ENCODE measurements at regions not wholly inside any gene's neighbourhood (a gene's known extent, or its start where the extent isn't known, plus 50 kb on each side); places are given as distances from the start of the nearest gene placed in this dataset.
A peak's percentile ranks its signal among the peaks of the same experiment; 100 is the strongest.
"Not testable (repeated sequence)": the region's sequence is repeated elsewhere in the genome, so short reads cannot be mapped to it uniquely, and the experiment has no call there.

DNA sequence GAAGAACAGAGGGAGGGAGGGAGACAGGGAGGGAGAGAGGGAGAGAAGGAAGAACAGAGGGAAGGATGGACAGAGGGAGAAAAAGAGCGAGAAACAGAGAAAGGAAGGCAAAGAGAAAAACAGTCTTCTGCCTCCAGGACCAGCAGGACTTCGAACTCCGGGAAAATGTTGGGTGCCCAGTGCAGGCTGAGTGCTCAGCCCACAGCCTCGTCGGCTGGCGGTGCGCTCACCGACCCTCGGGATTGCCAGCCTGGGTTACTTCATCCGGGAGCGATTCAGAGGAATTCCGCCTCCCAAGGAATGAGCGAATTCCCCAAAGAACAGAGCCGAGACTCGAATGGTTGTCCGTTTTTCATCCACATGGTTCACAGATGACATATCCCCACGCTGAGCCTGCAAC lies 1931.7 kb upstream of the DEFB115 start:
- intact Hi-C loops (cut with micrococcal nuclease) = loop anchor here (5.0 kb wide), 1 partner anchor 1032 kb away; no protein-coding TSS in a partner anchor
- peaks cover 13% of the 10 kb centered on the region for H3K27me3 Mint-ChIP-seq (ENCODE audit: low read depth)

DNA sequence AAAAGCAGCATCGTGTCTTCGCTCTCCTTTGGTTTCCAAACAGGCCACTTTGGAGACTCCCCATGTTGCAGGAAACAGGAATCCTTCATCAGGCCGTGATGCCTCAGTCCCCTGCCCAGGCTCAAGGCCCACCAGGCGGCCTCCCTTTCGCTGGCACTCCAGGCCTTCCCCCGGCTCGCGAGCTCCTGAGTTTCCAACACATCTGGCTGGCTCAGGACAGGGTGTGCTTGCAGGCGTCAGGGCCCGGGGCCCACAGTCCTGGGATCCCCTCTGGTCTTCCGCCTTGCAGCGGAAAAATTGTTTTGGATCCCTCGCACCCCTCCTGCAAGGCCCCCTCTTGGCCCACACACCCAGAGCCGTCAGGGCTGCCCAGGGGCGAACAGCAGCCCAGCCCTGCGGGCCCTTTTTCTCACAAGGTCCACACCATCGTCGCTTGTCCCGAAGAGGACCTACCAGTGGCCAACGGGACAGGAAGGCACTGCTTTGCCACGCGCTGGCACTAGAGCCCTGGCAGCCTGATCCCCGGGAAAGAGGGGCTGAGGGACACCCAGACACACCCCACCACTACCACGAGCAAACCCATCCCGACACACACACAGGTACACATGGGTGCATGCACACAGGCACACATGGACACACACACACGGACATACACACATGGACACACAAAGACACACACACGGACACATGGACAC lies 1930.9 kb upstream of the DEFB115 start:
- DNase-seq (ENCODE audit: low spot score) = no peak
- Mint-ChIP-seq H3K4me3 (ENCODE audit: low read depth) (no peak overlapping the region), H3K36me3 (ENCODE audit: low read depth) (peaks cover 3% of the 10 kb centered on the region), H3K9me3 (peaks cover 29% of the 10 kb centered on the region), H3K27me3 (ENCODE audit: low read depth) (peaks cover 10% of the 10 kb centered on the region), H3K4me1 (ENCODE audit: low read depth) (peaks cover 3% of the 10 kb centered on the region), H3K27ac (no peak overlapping the region)
- intact Hi-C loops (cut with micrococcal nuclease) = loop anchor here (5.0 kb wide), 1 partner anchor 1031 kb away; no protein-coding TSS in a partner anchor

More for the DNA sequence above, 1931.7 kb upstream of the DEFB115 start:
- H3K27ac Mint-ChIP-seq; H3K4me3 Mint-ChIP-seq (ENCODE audit: low read depth); H3K4me1 Mint-ChIP-seq (ENCODE audit: low read depth); H3K36me3 Mint-ChIP-seq (ENCODE audit: low read depth); DNase-seq (ENCODE audit: low spot score): not testable (repeated sequence)
- peaks cover 32% of the 10 kb centered on the region for H3K9me3 Mint-ChIP-seq

DNA sequence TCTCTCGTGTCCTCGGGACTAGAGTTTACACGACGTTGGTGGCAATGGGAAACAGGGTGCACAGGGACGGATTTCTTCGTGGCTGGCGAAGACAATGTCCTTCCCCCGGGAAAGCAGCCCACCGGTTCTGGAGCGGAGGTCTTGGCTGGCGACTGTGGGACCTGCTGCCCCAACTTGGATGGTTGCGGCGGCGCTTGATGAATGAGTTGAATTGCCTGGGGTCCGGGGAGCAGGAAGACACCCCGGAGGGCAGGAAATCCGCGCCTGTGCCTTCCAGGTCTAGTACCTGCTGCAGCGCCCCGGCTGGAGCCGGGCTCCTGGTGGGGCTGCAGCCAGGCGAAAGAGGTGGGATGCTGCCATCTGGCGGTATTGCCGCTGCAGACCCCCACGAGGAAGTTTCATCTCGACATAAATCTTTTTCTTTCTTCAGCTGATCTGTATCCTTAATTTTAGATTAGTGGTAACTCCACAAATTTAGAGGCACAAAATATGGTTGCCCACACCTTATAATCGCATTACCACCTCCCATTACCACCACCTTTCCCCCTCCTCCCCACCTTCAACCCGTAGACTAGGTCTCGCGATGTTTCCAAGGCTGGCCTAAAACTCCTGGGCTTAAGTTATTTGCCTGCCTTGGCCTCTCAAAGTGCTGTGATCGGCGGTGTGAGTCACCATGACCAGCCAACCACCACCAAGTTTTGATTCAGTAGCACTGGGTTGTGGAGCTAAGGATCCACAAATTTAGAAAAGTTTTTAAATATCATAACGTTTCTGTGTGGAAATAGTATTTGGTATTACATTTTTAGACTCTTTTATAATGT lies 1929.7 kb upstream of the DEFB115 start:
- DNase-seq (ENCODE audit: low spot score); H3K27me3 Mint-ChIP-seq (ENCODE audit: low read depth); H3K36me3 Mint-ChIP-seq (ENCODE audit: low read depth); H3K27ac Mint-ChIP-seq; H3K4me1 Mint-ChIP-seq (ENCODE audit: low read depth): not testable (repeated sequence)
- H3K9me3 Mint-ChIP-seq = peaks cover 38% of the 10 kb centered on the region
- intact Hi-C loops (cut with micrococcal nuclease) = loop anchor here (5.0 kb wide), 1 partner anchor 1029 kb away; no protein-coding TSS in a partner anchor
- peak overlapping the region; percentile 6 for H3K4me3 Mint-ChIP-seq (ENCODE audit: low read depth)

DNA sequence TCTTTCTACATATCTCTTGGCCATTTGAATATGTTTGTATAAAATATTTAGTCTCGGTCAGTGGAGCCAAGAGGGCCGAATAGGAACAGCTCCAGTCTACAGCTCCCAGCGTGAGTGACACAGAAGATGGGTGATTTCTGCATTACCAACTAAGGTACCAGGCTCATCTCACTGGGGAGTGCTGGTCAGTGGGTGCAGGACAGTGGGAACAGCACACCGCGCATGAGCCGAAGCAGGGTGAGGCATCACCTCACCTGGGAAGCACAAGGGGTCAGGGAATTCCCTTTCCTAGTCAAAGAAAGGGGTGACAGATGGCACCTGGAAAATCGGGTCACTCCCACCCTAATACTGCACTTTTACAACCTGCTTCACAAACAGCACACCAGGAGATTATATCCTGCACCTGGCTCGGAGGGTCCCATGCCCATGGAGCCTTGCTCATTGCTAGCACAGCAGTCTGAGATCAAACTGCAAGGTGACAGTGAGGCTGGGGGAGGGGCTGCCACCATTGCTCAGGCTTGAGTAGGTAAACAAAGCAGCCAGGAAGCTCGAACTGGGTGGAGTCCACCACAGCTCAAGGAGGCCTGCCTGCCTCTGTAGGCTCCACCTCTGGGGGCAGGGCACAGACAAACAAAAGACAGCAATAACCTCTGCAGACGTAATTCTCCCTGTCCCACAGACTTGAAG lies 1926.9 kb upstream of the DEFB115 start:
- intact Hi-C loops (cut with micrococcal nuclease); H3K27me3 Mint-ChIP-seq (ENCODE audit: low read depth); H3K4me1 Mint-ChIP-seq (ENCODE audit: low read depth); H3K36me3 Mint-ChIP-seq (ENCODE audit: low read depth); DNase-seq (ENCODE audit: low spot score); H3K27ac Mint-ChIP-seq; H3K4me3 Mint-ChIP-seq (ENCODE audit: low read depth): not testable (repeated sequence)
- H3K9me3 Mint-ChIP-seq = peaks cover 60% of the 10 kb centered on the region

DNA sequence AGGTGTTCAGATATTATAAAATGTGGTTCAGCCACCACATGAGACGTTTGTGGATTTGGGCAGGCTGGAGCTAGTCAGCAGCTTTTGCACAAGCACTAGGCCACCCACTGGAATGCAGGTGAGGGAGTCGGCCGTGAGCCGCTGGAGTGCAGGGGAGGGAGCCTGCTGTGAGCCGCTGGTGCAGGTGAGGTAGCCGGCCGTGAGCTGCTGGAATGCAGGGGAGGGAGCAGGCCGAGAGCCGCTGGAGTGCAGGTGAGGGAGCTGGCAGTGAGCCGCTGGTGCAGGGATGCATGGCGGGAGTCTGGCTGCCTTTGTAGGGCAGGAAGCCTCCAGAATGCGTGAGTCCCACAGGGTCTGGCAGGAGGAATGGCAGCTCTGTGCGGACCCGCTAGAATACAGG lies 1907.6 kb upstream of the DEFB115 start:
- H3K36me3 Mint-ChIP-seq (ENCODE audit: low read depth) = no peaks in the 10 kb centered on the region

DNA sequence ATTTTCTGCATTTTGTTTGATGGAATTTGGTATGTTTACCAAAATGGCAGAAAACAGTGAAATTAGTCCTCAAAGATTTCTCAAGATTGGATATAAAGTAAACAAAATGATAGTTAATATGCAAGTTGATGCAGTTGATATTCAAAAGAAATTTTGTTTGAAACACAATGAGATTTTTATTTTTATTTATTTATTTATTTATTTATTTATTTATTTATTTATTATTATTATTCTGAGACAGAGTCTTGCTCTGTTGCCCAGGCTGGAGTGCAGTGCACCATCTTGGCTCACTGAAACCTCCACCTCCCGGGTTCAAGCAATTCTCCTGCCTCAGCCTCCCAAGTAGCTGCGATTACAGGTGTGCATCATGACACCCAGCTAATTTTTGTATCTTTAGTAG lies 1881.5 kb upstream of the DEFB115 start:
- H3K27ac Mint-ChIP-seq; H3K4me1 Mint-ChIP-seq (ENCODE audit: low read depth); intact Hi-C loops (cut with micrococcal nuclease); H3K27me3 Mint-ChIP-seq (ENCODE audit: low read depth); H3K4me3 Mint-ChIP-seq (ENCODE audit: low read depth); DNase-seq (ENCODE audit: low spot score); H3K36me3 Mint-ChIP-seq (ENCODE audit: low read depth): not testable (repeated sequence)
- H3K9me3 Mint-ChIP-seq = peaks cover 26% of the 10 kb centered on the region

More for the DNA sequence above, 1907.6 kb upstream of the DEFB115 start:
- Mint-ChIP-seq H3K4me1 (ENCODE audit: low read depth) (no peaks in the 10 kb centered on the region), H3K27me3 (ENCODE audit: low read depth) (no peaks in the 10 kb centered on the region), H3K9me3 (peaks cover 42% of the 10 kb centered on the region), H3K27ac (no peak overlapping the region), H3K4me3 (ENCODE audit: low read depth) (no peak overlapping the region)
- intact Hi-C loops (cut with micrococcal nuclease) = no loop called here
- no peak for DNase-seq (ENCODE audit: low spot score)

DNA sequence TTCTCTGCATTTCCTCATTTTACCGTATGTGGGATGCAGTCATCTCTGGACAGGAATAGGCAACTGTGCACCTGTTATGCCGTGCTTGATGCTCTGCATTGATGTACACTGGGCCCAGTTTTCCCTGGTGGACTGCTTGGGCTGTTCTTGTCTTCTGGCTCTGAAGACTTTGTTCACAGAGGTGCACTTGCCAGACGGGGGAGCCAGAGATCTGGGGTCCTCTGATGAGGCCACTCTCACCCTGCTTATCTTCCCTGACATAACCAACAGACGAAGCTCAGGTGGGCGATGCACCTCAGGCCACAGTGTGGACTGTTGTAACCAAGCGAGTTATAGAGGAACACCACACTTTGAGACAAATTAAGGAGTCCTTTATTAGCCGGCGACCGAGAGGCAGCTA lies 1864.6 kb upstream of the DEFB115 start:
- H3K27me3 Mint-ChIP-seq (ENCODE audit: low read depth); intact Hi-C loops (cut with micrococcal nuclease); H3K36me3 Mint-ChIP-seq (ENCODE audit: low read depth); H3K4me3 Mint-ChIP-seq (ENCODE audit: low read depth); DNase-seq (ENCODE audit: low spot score); H3K27ac Mint-ChIP-seq; H3K4me1 Mint-ChIP-seq (ENCODE audit: low read depth): not testable (repeated sequence)
- H3K9me3 Mint-ChIP-seq = peaks cover 31% of the 10 kb centered on the region

DNA sequence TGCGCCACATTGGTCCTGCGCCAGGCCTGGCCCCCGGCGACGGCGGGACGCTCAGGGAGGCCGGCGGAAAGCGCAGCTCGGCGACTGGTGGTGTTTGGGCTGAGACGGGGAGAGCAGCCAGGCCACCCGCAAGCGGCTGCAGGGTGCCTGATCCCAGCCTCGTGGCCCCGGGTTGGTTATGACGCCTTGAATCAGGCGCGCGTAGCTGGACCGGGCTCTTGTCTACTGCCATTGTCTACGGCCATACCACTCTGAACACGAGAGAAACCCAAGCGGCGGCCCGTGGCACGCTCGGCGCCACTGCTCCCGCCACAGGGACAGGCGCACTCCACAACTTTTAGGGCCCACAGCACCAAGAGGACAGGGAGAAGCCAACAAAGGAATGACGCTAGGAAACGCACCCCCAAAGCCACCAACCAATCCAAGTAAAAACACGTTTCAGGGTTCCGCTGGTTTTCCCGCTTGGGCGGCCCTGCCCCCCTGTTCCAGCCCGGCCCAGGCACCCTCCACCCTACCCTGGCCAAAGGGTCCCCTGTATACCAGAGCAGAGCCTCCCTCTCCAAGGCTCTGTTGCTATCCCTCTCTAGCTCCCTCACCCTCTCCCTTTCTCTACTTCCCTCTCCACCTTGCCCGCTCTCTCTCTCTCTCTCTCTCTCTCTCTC lies 1849.3 kb upstream of the DEFB115 start:
- Mint-ChIP-seq H3K9me3 (peaks cover 55% of the 10 kb centered on the region), H3K27me3 (ENCODE audit: low read depth) (peaks cover 11% of the 10 kb centered on the region), H3K4me1 (ENCODE audit: low read depth) (no peaks in the 10 kb centered on the region), H3K27ac (no peak overlapping the region), H3K4me3 (ENCODE audit: low read depth) (no peak overlapping the region), H3K36me3 (ENCODE audit: low read depth) (no peaks in the 10 kb centered on the region)
- no peak for DNase-seq (ENCODE audit: low spot score)
- intact Hi-C loops (cut with micrococcal nuclease) = no loop called here

DNA sequence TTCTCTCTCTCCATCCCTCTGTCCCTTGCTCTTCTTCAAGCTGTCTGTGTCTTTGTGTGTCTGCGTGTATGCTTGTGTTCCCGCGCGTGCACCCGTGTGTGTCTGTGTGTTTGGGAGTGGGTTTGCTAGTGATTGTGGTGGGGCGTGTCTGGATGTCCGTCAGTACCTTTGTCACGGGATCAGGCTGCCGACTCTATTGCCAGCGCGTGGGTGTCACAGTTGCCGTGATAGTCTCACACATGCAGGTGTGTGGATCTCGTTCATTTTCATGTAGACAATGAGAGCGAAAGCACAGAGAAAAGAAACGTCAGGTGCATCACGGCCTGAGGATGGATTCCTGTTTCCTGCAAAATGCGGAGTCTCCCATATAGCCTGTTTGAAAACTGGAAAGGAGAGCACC lies 1848.8 kb upstream of the DEFB115 start:
- DNase-seq (ENCODE audit: low spot score); H3K4me1 Mint-ChIP-seq (ENCODE audit: low read depth); intact Hi-C loops (cut with micrococcal nuclease); H3K27ac Mint-ChIP-seq; H3K36me3 Mint-ChIP-seq (ENCODE audit: low read depth); H3K4me3 Mint-ChIP-seq (ENCODE audit: low read depth): not testable (repeated sequence)
- peaks cover 59% of the 10 kb centered on the region for H3K9me3 Mint-ChIP-seq
- H3K27me3 Mint-ChIP-seq (ENCODE audit: low read depth) = peaks cover 14% of the 10 kb centered on the region

DNA sequence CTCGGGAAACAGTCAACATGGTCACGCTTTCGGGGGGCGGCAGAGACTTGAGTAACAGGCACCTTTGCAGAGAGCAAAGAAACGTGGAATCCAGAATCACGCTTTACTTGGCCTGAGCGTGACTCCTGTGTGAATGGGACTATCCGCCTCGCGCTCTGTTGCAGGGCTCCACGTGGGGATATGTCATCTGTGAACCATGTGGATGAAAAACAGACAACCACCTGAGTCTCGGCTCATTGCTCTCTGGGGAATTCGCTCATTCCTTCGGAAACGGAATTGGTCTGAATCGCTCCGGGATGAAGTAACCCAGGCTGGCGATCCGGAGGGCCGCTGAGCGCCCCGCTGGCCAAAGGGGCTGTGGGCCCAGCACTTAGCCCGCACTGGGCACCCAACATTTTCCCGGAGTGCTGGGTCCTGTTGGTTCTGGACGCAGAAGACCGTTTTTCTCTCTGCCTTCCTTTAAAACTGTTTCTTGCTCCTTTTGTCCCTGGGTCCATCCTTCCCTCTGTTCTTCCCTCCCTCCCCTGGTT lies 1848.2 kb upstream of the DEFB115 start:
- Mint-ChIP-seq H3K9me3 (peaks cover 59% of the 10 kb centered on the region), H3K27me3 (ENCODE audit: low read depth) (peaks cover 15% of the 10 kb centered on the region)
- H3K4me1 Mint-ChIP-seq (ENCODE audit: low read depth); H3K4me3 Mint-ChIP-seq (ENCODE audit: low read depth); intact Hi-C loops (cut with micrococcal nuclease); DNase-seq (ENCODE audit: low spot score); H3K36me3 Mint-ChIP-seq (ENCODE audit: low read depth); H3K27ac Mint-ChIP-seq: not testable (repeated sequence)

DNA sequence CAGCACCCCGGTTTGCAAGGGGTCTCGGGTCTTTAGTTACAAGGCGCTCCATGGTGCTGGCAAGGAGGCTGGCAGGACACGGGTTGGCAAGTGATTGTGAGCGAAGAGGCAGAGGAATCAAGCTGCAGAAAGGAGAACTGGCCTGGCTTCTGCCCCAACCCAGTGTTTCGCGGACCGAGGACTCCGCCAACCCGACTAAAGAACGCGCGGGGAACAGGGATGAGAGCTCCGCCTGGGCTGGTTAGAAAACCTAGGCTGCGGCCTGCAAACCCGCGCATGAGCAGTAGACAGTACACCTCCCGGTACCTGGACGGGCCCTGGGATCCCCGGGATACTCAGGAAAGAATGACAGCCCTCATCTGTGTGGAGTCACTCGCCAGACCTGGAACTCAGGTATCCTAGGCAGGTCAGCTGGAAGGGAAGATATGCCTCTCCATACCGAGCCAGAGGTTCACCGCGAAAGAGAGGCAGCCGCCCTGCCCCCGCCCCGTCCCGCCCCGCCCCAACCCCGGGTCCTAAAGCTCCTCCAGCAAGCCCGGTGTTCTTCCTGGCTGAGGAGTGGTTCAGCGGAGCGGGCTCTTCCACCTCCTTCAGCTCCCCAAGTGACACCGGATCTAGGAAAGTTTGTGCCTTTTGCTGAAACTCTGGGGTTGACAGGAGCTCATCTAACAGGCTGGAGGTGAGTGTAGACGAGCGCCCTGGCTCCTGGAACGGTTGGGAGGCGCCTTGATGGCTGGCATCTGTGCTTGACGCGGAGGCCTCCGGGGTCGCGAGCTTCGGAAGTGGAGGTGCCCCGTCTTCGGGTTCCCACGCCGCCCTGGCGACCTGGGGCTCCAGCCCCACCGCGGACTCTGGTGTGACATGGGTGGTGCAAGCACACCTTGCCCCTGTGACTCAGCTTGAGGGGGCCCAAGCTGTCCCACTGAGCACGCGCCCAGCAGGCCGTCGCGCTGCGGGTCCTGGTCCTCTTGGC lies 1847.3 kb upstream of the DEFB115 start:
- no peak overlapping the region for H3K4me3 Mint-ChIP-seq (ENCODE audit: low read depth)
- H3K27ac Mint-ChIP-seq = no peak overlapping the region
- no peak for DNase-seq (ENCODE audit: low spot score)

More for the DNA sequence above, 1847.3 kb upstream of the DEFB115 start:
- no peaks in the 10 kb centered on the region for H3K4me1 Mint-ChIP-seq (ENCODE audit: low read depth)
- intact Hi-C loops (cut with micrococcal nuclease) = no loop called here
- peaks cover 15% of the 10 kb centered on the region for H3K27me3 Mint-ChIP-seq (ENCODE audit: low read depth)
- H3K36me3 Mint-ChIP-seq (ENCODE audit: low read depth) = peaks cover 3% of the 10 kb centered on the region
- H3K9me3 Mint-ChIP-seq = peaks cover 54% of the 10 kb centered on the region
